WTC11 (cell line): ENCODE measurements at regions not wholly inside any gene's neighbourhood (a gene's known extent, or its start where the extent isn't known, plus 50 kb on each side); places are given as distances from the start of the nearest gene placed in this dataset.

Experiments
- ATAC-seq: fragments of 200-7000 bp; cut with Tn5 transposase; 2 replicates; pipeline ENCODE4 v1.10.0; 2021; ENCODE audit warnings: mild to moderate bottlenecking, moderate library complexity
- CTCF ChIA-PET: fragments of 300-600 bp; sonication (Branson Sonifier 250); formaldehyde crosslinking; loops from one replicate; lab custom pipeline; 2021; ENCODE audit warnings: antibody characterized with exemption; lab: Charles Lee
- POLR2A ChIA-PET: fragments of 350-600 bp; sonication (Branson Sonifier 250); formaldehyde crosslinking; loops from one replicate; lab custom pipeline; 2021; ENCODE audit warnings: antibody characterized with exemption; lab: Charles Lee
- DNase-seq: peaks from one replicate; pipeline ENCODE4 v3.0.0; 2021; ENCODE audit warnings: low spot score
- H3K27ac Mint-ChIP-seq: 2 replicates; pipeline ENCODE4 v1.8.0; 2021; ENCODE audit warnings: mixed read lengths
- H3K27me3 Mint-ChIP-seq: 2 replicates; pipeline ENCODE4 v1.8.0; 2021; ENCODE audit warnings: low read depth, mild to moderate bottlenecking, moderate library complexity, mixed read lengths
- H3K36me3 Mint-ChIP-seq: 2 replicates; pipeline ENCODE4 v1.8.0; 2021; ENCODE audit warnings: mixed read lengths
- H3K4me1 Mint-ChIP-seq: 2 replicates; pipeline ENCODE4 v1.8.0; 2022; ENCODE audit warnings: mixed read lengths
- H3K4me3 Mint-ChIP-seq: 2 replicates; pipeline ENCODE4 v1.8.0; 2021; ENCODE audit warnings: mild to moderate bottlenecking, moderate library complexity, mixed read lengths
- H3K9me3 Mint-ChIP-seq: 2 replicates; pipeline ENCODE4 v1.8.0; 2021; ENCODE audit warnings: mixed read lengths
- ATF1 ChIP-seq: sonication (generic); formaldehyde crosslinking; IDR thresholded peaks from 2 replicates; pipeline ENCODE4 v1.8.1; 2023; ENCODE audit warnings: mild to moderate bottlenecking, moderate library complexity, missing genetic modification reagents
- ATF2 ChIP-seq: sonication (generic); formaldehyde crosslinking; IDR thresholded peaks from 2 replicates; pipeline ENCODE4 v1.8.1; 2022; ENCODE audit warnings: low read depth, missing genetic modification reagents, borderline replicate concordance
- GABPB1 ChIP-seq: sonication (generic); formaldehyde crosslinking; IDR thresholded peaks from 2 replicates; pipeline ENCODE4 v1.8.1; 2023; ENCODE audit warnings: mild to moderate bottlenecking, missing genetic modification reagents
- HMGXB4 ChIP-seq: sonication (generic); formaldehyde crosslinking; IDR thresholded peaks from 2 replicates; pipeline ENCODE4 v1.8.1; 2023; ENCODE audit warnings: mild to moderate bottlenecking, moderate library complexity, missing genetic modification reagents
- KAT7 ChIP-seq: sonication (generic); formaldehyde crosslinking; IDR thresholded peaks from 2 replicates; pipeline ENCODE4 v1.8.1; 2023; ENCODE audit warnings: missing genetic modification reagents, mild to moderate bottlenecking, borderline replicate concordance
- MXD4 ChIP-seq: fragments of 250-450 bp; sonication (Bioruptor Pico); IDR thresholded peaks from 2 replicates; pipeline ENCODE4 v1.8.0; 2021; ENCODE audit warnings: mild to moderate bottlenecking, moderate library complexity, borderline replicate concordance
- OVOL2 ChIP-seq: fragments of 250-450 bp; sonication (Bioruptor Pico); IDR thresholded peaks from 2 replicates; pipeline ENCODE4 v1.9.0; 2021; ENCODE audit warnings: mild to moderate bottlenecking, borderline replicate concordance
- TEAD4 ChIP-seq: sonication (generic); formaldehyde crosslinking; IDR thresholded peaks from 2 replicates; pipeline ENCODE4 v1.8.0; 2022; ENCODE audit warnings: mild to moderate bottlenecking, missing genetic modification reagents
- TP53 ChIP-seq: sonication (generic); formaldehyde crosslinking; IDR thresholded peaks from 2 replicates; pipeline ENCODE4 v1.8.1; 2023; ENCODE audit warnings: mild to moderate bottlenecking, missing genetic modification reagents
- ZBTB21 ChIP-seq: sonication (generic); formaldehyde crosslinking; IDR thresholded peaks from 2 replicates; pipeline ENCODE4 v1.8.1; 2023; ENCODE audit warnings: mild to moderate bottlenecking, missing genetic modification reagents, borderline replicate concordance
- ZBTB43 ChIP-seq: sonication (generic); formaldehyde crosslinking; IDR thresholded peaks from 2 replicates; pipeline ENCODE4 v1.8.1; 2023; ENCODE audit warnings: mild to moderate bottlenecking, missing genetic modification reagents
- ZNF138 ChIP-seq: sonication (generic); formaldehyde crosslinking; conservative IDR thresholded peaks from 2 replicates; pipeline ENCODE4 v1.8.1; 2022; ENCODE audit warnings: mild to moderate bottlenecking, moderate library complexity, missing genetic modification reagents
- ZNF232 ChIP-seq: sonication (generic); formaldehyde crosslinking; IDR thresholded peaks from 2 replicates; pipeline ENCODE4 v1.8.0; 2022; ENCODE audit warnings: mild to moderate bottlenecking, missing genetic modification reagents
- ZNF512 ChIP-seq: sonication (generic); formaldehyde crosslinking; IDR thresholded peaks from 2 replicates; pipeline ENCODE4 v1.8.1; 2022; ENCODE audit warnings: missing genetic modification reagents, borderline replicate concordance
- TF ChIP-seq, protein P1 (sequence below): sonication (generic); formaldehyde crosslinking; IDR thresholded peaks from 2 replicates; pipeline ENCODE4 v1.8.1; 2023; ENCODE audit warnings: mild to moderate bottlenecking, missing genetic modification reagents, moderate library complexity
- TF ChIP-seq, protein P2 (sequence below): fragments of 250-450 bp; sonication (Bioruptor Pico); IDR thresholded peaks from 2 replicates; pipeline ENCODE4 v2.1.2; 2022; ENCODE audit warnings: mild to moderate bottlenecking, moderate library complexity
- TF ChIP-seq, protein P3 (sequence below): sonication (generic); formaldehyde crosslinking; conservative IDR thresholded peaks from 2 replicates; pipeline ENCODE4 v1.8.1; 2022; ENCODE audit warnings: mild to moderate bottlenecking, missing genetic modification reagents

DNA sequence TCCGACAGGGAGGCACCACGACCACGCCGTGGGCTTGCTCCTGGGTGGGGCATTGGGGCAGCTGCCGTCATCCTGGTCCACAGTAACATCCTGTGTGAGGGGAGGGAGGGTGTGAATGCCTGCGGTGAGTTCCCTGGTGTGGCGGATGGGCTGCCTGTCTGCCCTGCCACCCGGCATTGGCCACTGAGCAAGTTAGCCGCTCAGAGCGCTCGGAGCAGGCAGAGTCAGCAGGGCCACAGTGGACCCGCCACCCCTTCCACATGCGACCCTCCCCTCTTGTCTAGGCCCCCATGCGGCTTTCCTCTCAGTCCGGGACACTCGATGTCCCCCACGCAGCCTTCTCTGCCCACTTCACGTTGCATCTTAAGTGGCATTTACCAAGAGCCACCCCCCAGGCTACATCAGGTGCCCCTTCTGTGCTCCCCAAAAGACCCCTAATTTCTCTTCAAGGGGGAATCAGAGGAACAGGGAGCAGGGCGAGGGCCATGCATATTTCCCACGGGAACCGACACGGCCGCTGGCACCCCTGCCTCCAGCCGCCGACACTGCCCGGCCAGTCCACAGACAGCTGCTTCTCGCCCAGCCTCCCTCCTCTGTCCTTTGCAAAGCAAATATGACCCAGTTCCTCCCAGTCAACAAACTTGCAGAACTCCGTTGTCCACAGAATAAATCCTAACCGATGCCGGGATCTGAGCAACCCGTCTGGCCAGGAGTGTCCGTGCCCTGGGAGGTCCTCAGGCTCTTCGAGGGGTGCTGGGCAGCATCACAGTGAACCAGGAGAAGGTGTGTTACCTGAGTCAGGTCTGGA, 1482.1 kb downstream of the TBC1D22A start (continued):
- TF ChIP-seq ZBTB43 (CRISPR knock-in tag): no peak

DNA sequence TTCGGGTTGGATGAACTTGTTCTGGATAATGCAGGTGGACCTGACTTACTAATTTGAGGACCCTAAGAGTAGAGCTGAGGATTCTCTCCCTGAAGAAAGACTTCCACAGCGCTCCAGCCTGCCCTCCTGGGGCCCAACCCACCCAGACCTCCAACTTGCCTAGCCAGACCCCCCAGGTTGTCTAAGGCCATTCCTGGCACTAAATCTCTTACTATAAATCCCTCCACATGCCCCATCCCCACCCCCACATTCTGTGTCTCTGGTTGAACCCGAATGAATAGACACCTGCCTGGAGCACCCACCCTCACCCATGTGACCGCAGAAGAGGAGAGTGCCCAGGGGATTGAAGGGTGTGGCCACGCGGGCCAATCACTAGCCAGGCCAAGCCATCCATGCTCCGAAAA, 1480.0 kb downstream of the TBC1D22A start:
- Mint-ChIP-seq H3K4me1 (peaks cover 20% of the 10 kb centered on the region), H3K36me3 (no peaks in the 10 kb centered on the region), H3K27me3 (peaks cover 16% of the 10 kb centered on the region), H3K4me3 (no peak overlapping the region), H3K27ac (no peak overlapping the region), H3K9me3 (no peaks in the 10 kb centered on the region)
- ATAC-seq (no peak), DNase-seq (no peak)
- CTCF ChIA-PET: no interaction called here
- TF ChIP-seq MXD4 (CRISPR knock-in tag) (no peak), ZBTB21 (CRISPR knock-in tag) (no peak), ZNF232 (CRISPR knock-in tag) (no peak), HMGXB4 (no peak), OVOL2 (CRISPR knock-in tag) (no peak), GABPB1 (CRISPR knock-in tag) (no peak), KAT7 (CRISPR knock-in tag) (no peak), TEAD4 (CRISPR knock-in tag) (no peak), ATF2 (CRISPR knock-in tag) (no peak), ATF1 (CRISPR knock-in tag) (no peak), TP53 (CRISPR knock-in tag) (no peak), ZNF138 (CRISPR knock-in tag) (no peak), ZNF512 (CRISPR knock-in tag) (no peak)
- TF ChIP-seq, protein P1, sequence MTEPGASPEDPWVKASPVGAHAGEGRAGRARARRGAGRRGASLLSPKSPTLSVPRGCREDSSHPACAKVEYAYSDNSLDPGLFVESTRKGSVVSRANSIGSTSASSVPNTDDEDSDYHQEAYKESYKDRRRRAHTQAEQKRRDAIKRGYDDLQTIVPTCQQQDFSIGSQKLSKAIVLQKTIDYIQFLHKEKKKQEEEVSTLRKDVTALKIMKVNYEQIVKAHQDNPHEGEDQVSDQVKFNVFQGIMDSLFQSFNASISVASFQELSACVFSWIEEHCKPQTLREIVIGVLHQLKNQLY: no peak
- TF ChIP-seq, protein P2, sequence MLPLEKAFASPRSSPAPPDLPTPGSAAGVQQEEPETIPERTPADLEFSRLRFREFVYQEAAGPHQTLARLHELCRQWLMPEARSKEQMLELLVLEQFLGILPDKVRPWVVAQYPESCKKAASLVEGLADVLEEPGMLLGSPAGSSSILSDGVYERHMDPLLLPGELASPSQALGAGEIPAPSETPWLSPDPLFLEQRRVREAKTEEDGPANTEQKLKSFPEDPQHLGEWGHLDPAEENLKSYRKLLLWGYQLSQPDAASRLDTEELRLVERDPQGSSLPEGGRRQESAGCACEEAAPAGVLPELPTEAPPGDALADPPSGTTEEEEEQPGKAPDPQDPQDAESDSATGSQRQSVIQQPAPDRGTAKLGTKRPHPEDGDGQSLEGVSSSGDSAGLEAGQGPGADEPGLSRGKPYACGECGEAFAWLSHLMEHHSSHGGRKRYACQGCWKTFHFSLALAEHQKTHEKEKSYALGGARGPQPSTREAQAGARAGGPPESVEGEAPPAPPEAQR: no peak
- TF ChIP-seq, protein P3, sequence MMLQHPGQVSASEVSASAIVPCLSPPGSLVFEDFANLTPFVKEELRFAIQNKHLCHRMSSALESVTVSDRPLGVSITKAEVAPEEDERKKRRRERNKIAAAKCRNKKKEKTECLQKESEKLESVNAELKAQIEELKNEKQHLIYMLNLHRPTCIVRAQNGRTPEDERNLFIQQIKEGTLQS (CRISPR knock-in tag): no peak
- POLR2A ChIA-PET: no interaction called here
